ENCODE measurements at regions not wholly inside any gene's neighbourhood (a gene's known extent, or its start where the extent isn't known, plus 50 kb on each side); places are given as distances from the start of the nearest gene placed in this dataset.

DNA sequence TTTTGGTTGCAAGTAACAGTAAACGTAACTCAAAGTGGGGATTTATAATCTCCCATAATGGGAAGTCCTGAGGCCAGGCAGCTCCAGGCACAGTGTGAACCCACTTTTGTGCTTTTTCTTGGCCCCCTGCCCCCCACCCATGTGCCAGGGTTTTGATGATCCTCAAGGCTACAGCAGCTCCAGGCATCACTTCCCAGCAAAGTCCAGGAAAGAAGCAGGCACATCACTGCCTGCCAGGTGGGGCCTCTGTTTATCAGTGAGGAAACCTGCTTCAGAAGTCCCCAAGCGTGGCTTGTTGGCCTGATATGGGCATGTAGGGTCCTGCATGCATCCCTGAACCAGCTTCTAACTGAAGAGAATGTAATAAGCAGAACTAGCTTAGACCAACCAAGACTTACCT lies 299.2 kb upstream of the SKOR2 start:
- Histone ChIP-seq H3K4me1 (ENCODE audit: control insufficient read depth, low read depth, low read length) (no peaks in the 10 kb centered on the region), H3K27me3 (ENCODE audit: insufficient read depth, low read length, poor library complexity) (no peaks in the 10 kb centered on the region), H3K4me2 (ENCODE audit: low read length) (no peak overlapping the region), H3K79me1 (ENCODE audit: low read length) (no peaks in the 10 kb centered on the region), H2BK5ac (ENCODE audit: low read length) (no peak overlapping the region), H3K9ac (ENCODE audit: low read length) (no peak overlapping the region), H3K4me3 (ENCODE audit: low read length) (no peak overlapping the region), H2AK5ac (ENCODE audit: low read length) (no peak overlapping the region), H4K5ac (ENCODE audit: low read length) (no peak overlapping the region), H3K23ac (ENCODE audit: low read length) (no peak overlapping the region), H2BK120ac (ENCODE audit: low read depth, low read length) (no peak overlapping the region), H3K36me3 (ENCODE audit: control insufficient read depth, insufficient read depth, low read length) (no peaks in the 10 kb centered on the region), H3K4ac (ENCODE audit: low read depth, low read length) (no peak overlapping the region), H2BK15ac (replicated peaks; ENCODE audit: low read depth) (no peak overlapping the region), H3K79me2 (ENCODE audit: control insufficient read depth, insufficient read depth, low read length) (no peaks in the 10 kb centered on the region), H3K27ac (ENCODE audit: low read depth, low read length) (no peak overlapping the region), H3K56ac (ENCODE audit: low read length) (no peak overlapping the region), H3K18ac (ENCODE audit: low read length) (no peak overlapping the region), H4K8ac (ENCODE audit: low read depth, low read length) (no peak overlapping the region)
- WGBS (ENCODE audit: extremely low coverage, insufficient coverage, low lambda C conversion rate), result no CpG with 5 or more reads among the region's 2 CpGs
- no peak for DNase-seq

DNA sequence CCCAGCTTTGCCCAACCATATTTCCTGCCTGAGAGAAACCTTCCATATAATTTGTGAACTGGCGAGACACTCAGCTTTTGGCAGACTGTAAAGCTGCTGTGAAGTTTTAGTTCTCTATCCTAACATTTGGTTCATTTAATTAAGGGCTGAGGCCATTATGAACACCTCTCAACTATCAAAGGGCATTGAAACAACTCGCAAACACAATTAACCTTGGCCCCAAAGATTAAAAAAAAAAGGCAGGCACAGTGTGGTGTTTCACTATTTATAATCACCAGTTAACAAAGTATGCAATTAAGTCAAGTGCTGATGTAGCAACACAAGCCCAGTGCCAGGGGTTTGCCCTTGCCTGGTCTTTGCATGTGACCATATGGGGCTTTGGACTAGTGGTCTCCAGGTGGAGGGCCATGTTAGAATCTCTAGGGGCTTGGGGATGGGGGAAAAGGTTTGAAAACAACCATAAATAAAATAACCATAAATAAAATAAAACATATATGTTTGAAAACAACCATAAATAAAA lies 297.6 kb upstream of the SKOR2 start:
- Histone ChIP-seq H3K79me2 (ENCODE audit: control insufficient read depth, insufficient read depth, low read length) (no peaks in the 10 kb centered on the region), H3K18ac (ENCODE audit: low read length) (no peak overlapping the region), H2AK5ac (ENCODE audit: low read length) (no peak overlapping the region), H3K27me3 (ENCODE audit: insufficient read depth, low read length, poor library complexity) (no peaks in the 10 kb centered on the region), H3K9ac (ENCODE audit: low read length) (no peak overlapping the region), H3K36me3 (ENCODE audit: control insufficient read depth, insufficient read depth, low read length) (no peaks in the 10 kb centered on the region), H4K5ac (ENCODE audit: low read length) (no peak overlapping the region), H3K4me3 (ENCODE audit: low read length) (no peak overlapping the region), H3K56ac (ENCODE audit: low read length) (no peak overlapping the region), H3K4ac (ENCODE audit: low read depth, low read length) (no peak overlapping the region), H2BK5ac (ENCODE audit: low read length) (no peak overlapping the region), H3K27ac (ENCODE audit: low read depth, low read length) (no peak overlapping the region), H2BK120ac (ENCODE audit: low read depth, low read length) (no peak overlapping the region), H3K4me1 (ENCODE audit: control insufficient read depth, low read depth, low read length) (no peaks in the 10 kb centered on the region), H3K79me1 (ENCODE audit: low read length) (no peaks in the 10 kb centered on the region), H2BK15ac (replicated peaks; ENCODE audit: low read depth) (no peak overlapping the region), H3K23ac (ENCODE audit: low read length) (no peak overlapping the region), H3K4me2 (ENCODE audit: low read length) (no peak overlapping the region), H4K8ac (ENCODE audit: low read depth, low read length) (no peak overlapping the region)
- no CpG with 5 or more reads among the region's 2 CpGs for WGBS (ENCODE audit: extremely low coverage, insufficient coverage, low lambda C conversion rate)
- DNase-seq, result no peak

DNA sequence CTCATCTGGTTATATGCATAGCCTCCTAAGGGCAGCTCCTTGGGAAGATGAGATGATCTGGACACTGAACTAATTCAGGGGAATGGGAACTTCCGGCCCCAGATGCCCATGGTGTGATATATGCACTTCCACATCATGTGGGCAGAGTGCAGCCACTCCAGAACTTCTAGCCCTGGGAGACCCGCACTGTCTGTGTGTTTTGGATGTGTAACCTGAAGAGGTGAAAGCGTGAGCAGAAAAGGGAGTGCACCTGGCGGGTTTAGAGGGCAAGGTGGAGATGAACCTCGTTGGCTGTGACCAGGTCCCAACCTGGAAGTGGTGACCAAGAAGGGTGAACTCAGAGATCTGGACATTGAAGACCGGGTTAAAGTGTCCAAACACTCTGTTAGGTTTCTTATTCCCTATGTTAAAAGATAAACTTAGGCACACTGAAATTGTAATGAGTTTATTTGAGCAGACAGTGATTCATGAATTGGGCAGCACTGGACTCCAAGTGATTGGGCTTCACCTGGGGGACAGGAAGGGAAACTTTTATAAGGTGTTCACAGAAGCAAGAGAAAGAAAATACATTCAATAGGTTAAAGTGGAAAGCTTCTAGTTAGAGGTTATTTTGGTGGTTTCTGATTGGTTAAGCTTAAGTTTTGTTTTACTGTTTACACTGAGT lies 296.2 kb upstream of the SKOR2 start:
- Histone ChIP-seq H3K9ac (ENCODE audit: low read length) (no peak overlapping the region), H3K36me3 (ENCODE audit: control insufficient read depth, insufficient read depth, low read length) (no peaks in the 10 kb centered on the region), H3K4me1 (ENCODE audit: control insufficient read depth, low read depth, low read length) (no peaks in the 10 kb centered on the region), H3K56ac (ENCODE audit: low read length) (no peak overlapping the region), H3K4me3 (ENCODE audit: low read length) (no peak overlapping the region), H4K8ac (ENCODE audit: low read depth, low read length) (no peak overlapping the region), H3K27me3 (ENCODE audit: insufficient read depth, low read length, poor library complexity) (no peaks in the 10 kb centered on the region), H3K4ac (ENCODE audit: low read depth, low read length) (no peak overlapping the region), H3K4me2 (ENCODE audit: low read length) (no peak overlapping the region), H3K23ac (ENCODE audit: low read length) (no peak overlapping the region), H4K5ac (ENCODE audit: low read length) (no peak overlapping the region), H3K79me1 (ENCODE audit: low read length) (no peaks in the 10 kb centered on the region), H2BK120ac (ENCODE audit: low read depth, low read length) (no peak overlapping the region), H2BK15ac (replicated peaks; ENCODE audit: low read depth) (no peak overlapping the region), H2AK5ac (ENCODE audit: low read length) (no peak overlapping the region), H3K18ac (ENCODE audit: low read length) (no peak overlapping the region), H2BK5ac (ENCODE audit: low read length) (no peak overlapping the region), H3K79me2 (ENCODE audit: control insufficient read depth, insufficient read depth, low read length) (no peaks in the 10 kb centered on the region), H3K27ac (ENCODE audit: low read depth, low read length) (no peak overlapping the region)
- WGBS (ENCODE audit: extremely low coverage, insufficient coverage, low lambda C conversion rate), result no CpG with 5 or more reads among the region's 6 CpGs
- DNase-seq, result no peak

DNA sequence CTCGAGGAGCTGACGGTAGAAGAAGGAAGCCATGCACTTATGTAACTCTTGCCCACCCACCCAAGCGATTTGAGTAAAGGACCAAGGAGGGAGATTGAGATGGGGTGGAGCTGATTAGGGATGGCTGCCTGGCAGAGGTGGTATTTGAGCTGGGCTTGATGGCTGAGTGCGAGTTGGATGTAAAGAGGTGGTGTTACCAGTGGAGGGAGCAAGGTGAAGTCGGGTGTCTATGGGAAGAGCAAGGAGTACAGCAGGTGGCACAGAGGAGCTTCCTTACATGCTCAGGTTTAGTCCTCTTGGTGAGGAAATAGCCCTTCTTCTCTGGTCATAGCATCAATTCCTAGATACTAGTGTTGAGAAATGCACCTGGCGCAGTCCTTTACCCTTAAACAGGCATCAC lies 294.2 kb upstream of the SKOR2 start:
- Histone ChIP-seq H3K79me2 (ENCODE audit: control insufficient read depth, insufficient read depth, low read length) (no peaks in the 10 kb centered on the region), H4K8ac (ENCODE audit: low read depth, low read length) (no peak overlapping the region), H3K79me1 (ENCODE audit: low read length) (no peaks in the 10 kb centered on the region), H3K4ac (ENCODE audit: low read depth, low read length) (no peak overlapping the region), H3K56ac (ENCODE audit: low read length) (no peak overlapping the region), H3K9ac (ENCODE audit: low read length) (no peak overlapping the region), H3K4me1 (ENCODE audit: control insufficient read depth, low read depth, low read length) (no peaks in the 10 kb centered on the region), H3K36me3 (ENCODE audit: control insufficient read depth, insufficient read depth, low read length) (no peaks in the 10 kb centered on the region), H2BK120ac (ENCODE audit: low read depth, low read length) (no peak overlapping the region), H3K4me2 (ENCODE audit: low read length) (no peak overlapping the region), H3K27ac (ENCODE audit: low read depth, low read length) (no peak overlapping the region), H3K4me3 (ENCODE audit: low read length) (no peak overlapping the region), H3K27me3 (ENCODE audit: insufficient read depth, low read length, poor library complexity) (no peaks in the 10 kb centered on the region), H3K18ac (ENCODE audit: low read length) (no peak overlapping the region), H3K23ac (ENCODE audit: low read length) (no peak overlapping the region), H2AK5ac (ENCODE audit: low read length) (no peak overlapping the region), H4K5ac (ENCODE audit: low read length) (no peak overlapping the region), H2BK5ac (ENCODE audit: low read length) (no peak overlapping the region), H2BK15ac (replicated peaks; ENCODE audit: low read depth) (no peak overlapping the region)
- peak; percentile 51 for DNase-seq
- no CpG with 5 or more reads among the region's 6 CpGs for WGBS (ENCODE audit: extremely low coverage, insufficient coverage, low lambda C conversion rate)

DNA sequence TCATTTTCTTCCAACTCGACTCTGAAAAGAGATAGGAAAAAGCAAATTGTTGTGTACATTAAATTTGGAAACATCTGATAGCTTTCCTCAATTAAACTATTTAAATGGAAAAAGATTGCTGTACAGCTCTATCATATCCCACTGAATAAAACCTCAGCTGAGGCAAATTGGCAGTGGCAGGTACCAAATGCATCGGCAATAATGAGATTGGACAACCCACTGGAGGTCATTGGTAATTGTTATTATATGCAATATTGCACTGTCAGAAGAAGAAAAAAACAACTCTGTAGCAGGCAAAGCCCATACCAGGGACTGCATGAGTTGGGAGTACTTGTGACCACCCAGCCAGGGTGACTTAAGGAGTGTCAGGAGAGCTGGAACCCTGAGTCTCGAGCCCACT lies 291.6 kb upstream of the SKOR2 start:
- no peak overlapping the region for H3K23ac ChIP-seq (ENCODE audit: low read length)
- H3K4ac ChIP-seq (ENCODE audit: low read depth, low read length), result no peak overlapping the region
- H2BK15ac ChIP-seq (replicated peaks; ENCODE audit: low read depth), result no peak overlapping the region
- no peak overlapping the region for H2BK5ac ChIP-seq (ENCODE audit: low read length)
- no peaks in the 10 kb centered on the region for H3K79me2 ChIP-seq (ENCODE audit: control insufficient read depth, insufficient read depth, low read length)
- no peak overlapping the region for H3K56ac ChIP-seq (ENCODE audit: low read length)
- H3K36me3 ChIP-seq (ENCODE audit: control insufficient read depth, insufficient read depth, low read length), result no peaks in the 10 kb centered on the region
- WGBS (ENCODE audit: extremely low coverage, insufficient coverage, low lambda C conversion rate), result no CpG with 5 or more reads among the region's 3 CpGs
- no peak overlapping the region for H3K9ac ChIP-seq (ENCODE audit: low read length)
- H3K4me2 ChIP-seq (ENCODE audit: low read length), result no peak overlapping the region
- H2AK5ac ChIP-seq (ENCODE audit: low read length), result no peak overlapping the region
- no peak for DNase-seq
- no peak overlapping the region for H4K8ac ChIP-seq (ENCODE audit: low read depth, low read length)
- H3K79me1 ChIP-seq (ENCODE audit: low read length), result no peaks in the 10 kb centered on the region
- no peak overlapping the region for H3K18ac ChIP-seq (ENCODE audit: low read length)
- H3K27me3 ChIP-seq (ENCODE audit: insufficient read depth, low read length, poor library complexity), result no peaks in the 10 kb centered on the region
- no peak overlapping the region for H2BK120ac ChIP-seq (ENCODE audit: low read depth, low read length)
- H3K27ac ChIP-seq (ENCODE audit: low read depth, low read length), result no peak overlapping the region
- H3K4me3 ChIP-seq (ENCODE audit: low read length), result no peak overlapping the region
- H3K4me1 ChIP-seq (ENCODE audit: control insufficient read depth, low read depth, low read length), result no peaks in the 10 kb centered on the region
- no peak overlapping the region for H4K5ac ChIP-seq (ENCODE audit: low read length)

DNA sequence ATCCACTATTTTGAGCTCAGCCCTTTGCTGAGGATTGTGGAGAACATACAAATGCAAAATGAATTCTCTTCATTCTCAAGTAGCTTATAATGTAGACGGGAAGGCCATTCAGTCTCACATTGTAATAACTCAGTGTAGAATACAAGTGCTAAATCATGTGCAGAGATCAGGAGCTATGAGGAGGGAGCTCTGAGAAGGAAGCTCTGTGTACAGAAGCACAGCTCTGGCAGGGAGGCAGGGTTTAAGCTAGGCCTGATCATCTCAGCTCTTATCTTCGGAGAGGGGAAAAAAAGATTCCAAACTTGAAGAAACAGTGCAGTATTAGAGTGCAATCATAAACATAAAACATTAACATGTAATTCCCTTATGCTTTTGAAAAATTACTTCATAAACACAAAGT lies 291.1 kb upstream of the SKOR2 start:
- H4K5ac ChIP-seq (ENCODE audit: low read length), result no peak overlapping the region
- H3K9ac ChIP-seq (ENCODE audit: low read length), result no peak overlapping the region
- H3K4me1 ChIP-seq (ENCODE audit: control insufficient read depth, low read depth, low read length), result no peaks in the 10 kb centered on the region
- no peaks in the 10 kb centered on the region for H3K36me3 ChIP-seq (ENCODE audit: control insufficient read depth, insufficient read depth, low read length)
- H3K23ac ChIP-seq (ENCODE audit: low read length), result no peak overlapping the region
- no peaks in the 10 kb centered on the region for H3K79me1 ChIP-seq (ENCODE audit: low read length)
- H3K27me3 ChIP-seq (ENCODE audit: insufficient read depth, low read length, poor library complexity), result no peaks in the 10 kb centered on the region
- H3K18ac ChIP-seq (ENCODE audit: low read length), result no peak overlapping the region
- no peak overlapping the region for H3K4ac ChIP-seq (ENCODE audit: low read depth, low read length)
- H3K79me2 ChIP-seq (ENCODE audit: control insufficient read depth, insufficient read depth, low read length), result no peaks in the 10 kb centered on the region
- no peak overlapping the region for H2BK15ac ChIP-seq (replicated peaks; ENCODE audit: low read depth)
- WGBS (ENCODE audit: extremely low coverage, insufficient coverage, low lambda C conversion rate), result no CpG with 5 or more reads among the region's 2 CpGs
- H3K56ac ChIP-seq (ENCODE audit: low read length), result no peak overlapping the region
- no peak overlapping the region for H3K27ac ChIP-seq (ENCODE audit: low read depth, low read length)
- H2AK5ac ChIP-seq (ENCODE audit: low read length), result no peak overlapping the region
- H3K4me3 ChIP-seq (ENCODE audit: low read length), result no peak overlapping the region
- no peak overlapping the region for H4K8ac ChIP-seq (ENCODE audit: low read depth, low read length)
- DNase-seq, result no peak
- H3K4me2 ChIP-seq (ENCODE audit: low read length), result no peak overlapping the region
- H2BK5ac ChIP-seq (ENCODE audit: low read length), result no peak overlapping the region
- H2BK120ac ChIP-seq (ENCODE audit: low read depth, low read length), result no peak overlapping the region

Data from mesendoderm (in vitro differentiated cells).